ENCODE measurements at regions not wholly inside any gene's neighbourhood (a gene's known extent, or its start where the extent isn't known, plus 50 kb on each side); places are given as distances from the start of the nearest gene placed in this dataset.
"Not testable (repeated sequence)": the region's sequence is repeated elsewhere in the genome, so short reads cannot be mapped to it uniquely, and the experiment has no call there.

- TF ChIP-seq EZH2 (IDR thresholded peaks at IDR 0.05; ENCODE audit: insufficient read depth, poor library complexity, severe bottlenecking); EZH2phosphoT487 (IDR thresholded peaks at IDR 0.05; ENCODE audit: insufficient read depth, low read depth): not testable (repeated sequence)
These were observed 300.8 kb upstream of the DEFB115 start for GRCh38 chr20:30956649-30957048.
